NCI-H1048 (cell line): ENCODE measurements at regions not wholly inside any gene's neighbourhood (a gene's known extent, or its start where the extent isn't known, plus 50 kb on each side); places are given as distances from the start of the nearest gene placed in this dataset.
"Not testable (repeated sequence)": the region's sequence is repeated elsewhere in the genome, so short reads cannot be mapped to it uniquely, and the experiment has no call there.

ENCODE experiments used
- DNase-seq: peaks from one replicate; lab custom pipeline; 2025; lab: John Stamatoyannopoulos, UW

DNA sequence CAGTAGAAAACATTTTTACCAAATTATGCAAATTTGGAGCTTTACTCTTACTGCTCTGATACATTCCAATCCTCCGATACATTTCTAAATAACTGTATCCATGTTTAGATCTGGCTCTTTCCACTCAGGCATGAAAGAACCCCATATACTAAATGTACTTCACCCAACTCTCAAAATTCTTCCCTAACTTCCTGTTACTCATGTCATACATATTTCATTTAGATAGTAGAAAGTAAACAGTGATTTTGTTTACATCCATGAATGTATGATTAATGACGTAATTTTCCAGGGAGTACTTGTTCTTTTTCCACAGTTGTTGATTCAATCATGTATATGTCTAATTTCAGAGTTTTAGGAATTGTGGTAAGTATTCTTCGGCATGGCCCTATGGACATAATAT is 1426.5 kb upstream of the C9orf72 start:
- no peak for DNase-seq

DNA sequence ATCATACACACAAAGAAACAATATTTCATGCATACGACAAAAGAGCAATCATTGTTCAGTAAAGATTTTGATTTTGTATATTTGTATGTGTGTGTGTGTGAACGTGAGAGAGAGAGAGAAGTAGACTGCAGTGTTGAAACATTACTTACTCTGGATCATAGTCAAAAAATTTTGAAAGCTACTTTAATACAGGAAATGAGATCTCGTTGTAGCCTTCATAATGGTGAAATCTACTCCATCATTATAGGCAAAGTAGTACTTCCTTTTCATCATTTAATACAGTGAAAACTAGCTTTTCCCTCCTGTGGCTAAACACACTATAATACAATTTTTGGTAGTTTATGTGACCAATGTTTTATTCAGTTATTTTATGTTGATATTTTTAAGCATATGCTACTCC is 1427.7 kb upstream of the C9orf72 start:
- DNase-seq: no peak

DNA sequence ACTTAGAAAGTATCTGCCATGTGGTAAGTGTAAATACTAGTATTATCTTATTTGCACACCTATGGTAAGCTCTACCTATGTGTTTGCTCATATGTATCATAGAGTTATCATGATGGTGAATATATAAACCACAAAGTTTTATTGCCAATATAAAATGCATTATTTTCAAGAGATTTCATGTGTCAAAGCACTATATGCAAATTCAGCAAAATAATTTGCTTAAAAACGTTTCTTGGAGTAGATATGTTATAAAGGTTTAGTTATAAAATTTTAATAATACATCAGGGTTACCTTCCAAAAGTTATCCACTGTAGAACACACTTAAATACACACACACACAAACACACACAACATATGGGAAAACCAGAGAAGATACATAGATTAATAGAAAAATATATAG is 1431.7 kb upstream of the C9orf72 start:
- peak; percentile 0 for DNase-seq

DNA sequence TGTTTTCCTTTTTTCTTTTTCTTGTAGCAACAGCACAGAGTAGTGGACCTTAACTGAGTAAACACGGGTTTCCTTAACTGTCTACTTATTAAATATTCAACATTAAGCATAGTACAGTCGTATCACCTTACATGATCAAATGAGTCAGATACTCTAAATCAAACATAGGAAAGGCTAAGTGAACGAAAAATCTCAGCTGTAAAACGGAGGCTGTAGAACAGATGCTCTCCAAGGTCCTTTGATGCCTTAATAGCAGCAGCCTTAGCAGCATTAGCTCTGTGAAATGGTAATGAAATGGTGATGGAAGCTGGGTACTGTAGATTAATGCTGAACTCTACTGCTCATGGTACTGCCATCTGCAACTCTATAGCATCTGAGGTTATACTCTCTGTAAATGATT is 1433.3 kb upstream of the C9orf72 start:
- DNase-seq: no peak

DNA sequence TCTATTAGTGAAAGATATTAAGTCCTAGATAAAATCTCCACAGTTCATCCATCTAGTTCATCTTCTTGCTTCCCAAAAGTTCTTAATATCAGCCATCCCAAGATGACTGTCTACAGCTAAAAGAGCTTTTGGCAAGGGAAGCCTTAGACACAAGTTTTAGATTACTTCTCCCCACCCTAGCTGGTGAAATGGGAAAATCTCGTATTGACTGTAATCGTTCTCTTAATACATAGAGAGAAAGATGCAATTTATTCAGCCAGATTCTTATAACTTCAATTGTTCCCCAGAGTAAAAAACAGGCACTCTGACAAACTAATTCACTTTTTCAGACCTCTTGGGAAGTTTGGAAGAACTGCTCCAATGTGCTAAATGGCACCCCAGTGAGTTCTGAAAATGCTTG is 1439.6 kb upstream of the C9orf72 start:
- DNase-seq: no peak

DNA sequence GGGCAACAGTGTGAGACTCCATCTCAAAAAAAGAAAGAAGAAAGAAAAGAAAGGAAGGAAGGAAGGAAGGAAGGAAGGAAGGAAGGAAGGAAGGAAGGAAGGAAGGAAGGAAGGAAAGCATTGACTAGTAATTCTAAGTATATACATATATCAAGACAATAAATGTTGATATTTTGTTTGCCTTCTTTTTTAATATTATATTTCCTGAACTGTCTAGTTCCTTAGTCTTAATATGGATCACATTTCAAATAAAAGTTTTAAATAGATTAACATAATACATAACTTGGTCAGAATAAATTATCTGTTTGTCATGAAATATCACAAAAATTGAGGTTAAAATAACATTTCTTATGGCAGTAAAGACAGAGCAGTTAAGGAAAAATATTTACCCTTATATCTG is 1448.4 kb upstream of the C9orf72 start:
- DNase-seq: no peak

DNA sequence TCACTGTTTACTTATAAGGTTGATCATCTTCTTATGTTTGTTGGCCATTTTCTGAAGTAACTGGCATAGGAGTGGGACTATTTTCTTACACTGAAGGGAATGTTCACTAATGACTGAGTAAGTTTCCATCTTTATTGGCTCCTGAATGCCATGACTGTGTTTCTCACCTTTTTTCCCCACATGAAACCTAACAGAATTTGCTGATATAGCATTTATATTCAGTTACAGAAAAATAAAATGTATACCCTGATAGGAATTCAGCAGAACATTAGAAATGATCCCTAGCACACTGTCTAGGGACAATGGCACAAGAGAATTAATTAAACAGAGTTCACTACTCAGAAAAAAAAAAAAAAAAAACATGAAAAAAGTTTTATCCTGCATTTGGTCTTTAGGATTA is 1465.1 kb upstream of the C9orf72 start:
- DNase-seq: no peak

DNA sequence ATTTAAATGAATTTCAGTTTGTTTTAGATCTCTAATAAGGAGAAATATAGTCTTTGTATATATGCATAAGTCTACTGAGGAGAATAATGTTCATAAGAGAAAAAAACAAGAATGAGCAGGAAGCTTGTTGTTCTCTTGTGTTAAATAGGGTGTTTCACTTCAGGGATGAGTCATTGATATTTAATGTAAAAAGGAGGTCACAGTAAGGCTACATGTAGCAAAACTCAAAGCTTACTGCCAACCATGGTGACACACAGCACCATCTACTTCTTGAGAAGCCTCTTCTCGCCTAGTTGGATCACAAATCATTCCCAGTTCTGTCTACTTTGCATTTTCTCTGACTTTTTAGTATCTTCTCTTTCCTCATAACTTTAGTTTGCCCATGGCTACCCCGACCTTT is 1466.0 kb upstream of the C9orf72 start:
- no peak for DNase-seq

DNA sequence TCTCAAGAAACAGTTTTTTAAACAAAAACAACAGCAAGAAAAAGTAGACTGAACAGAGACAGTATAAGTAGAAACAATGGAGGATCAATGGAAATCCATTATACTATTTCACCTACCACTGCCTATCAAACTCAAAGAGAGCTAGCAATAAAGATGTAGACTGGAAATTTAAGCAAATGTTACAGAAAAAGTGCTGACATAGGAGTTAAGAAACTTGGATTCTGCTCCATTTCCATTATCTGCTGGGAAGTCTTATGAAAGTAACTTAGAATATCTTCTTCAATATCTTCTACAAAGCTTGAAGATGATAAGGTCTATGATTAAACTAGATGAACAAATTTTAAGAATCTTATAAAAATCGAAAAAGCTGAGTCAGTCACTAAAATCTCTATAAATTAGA is 1469.8 kb upstream of the C9orf72 start:
- DNase-seq: no peak

DNA sequence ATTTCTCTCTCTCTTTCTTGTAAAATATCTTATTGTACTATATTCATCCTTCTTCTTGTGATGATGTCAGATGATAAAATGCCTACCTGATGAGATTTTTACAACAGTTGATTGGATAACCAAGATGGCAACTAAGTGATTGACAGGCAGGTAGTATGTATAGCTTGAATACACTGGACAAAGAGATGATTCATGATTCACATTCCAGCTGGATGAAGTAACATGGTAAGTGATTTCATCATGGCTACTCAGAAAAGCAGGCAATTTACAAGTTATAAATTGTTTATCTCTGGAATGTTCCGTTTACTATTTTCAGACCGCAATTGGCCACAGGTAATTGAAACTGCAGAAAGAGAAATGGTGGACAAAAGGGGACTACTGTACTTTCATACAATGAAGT is 1471.7 kb upstream of the C9orf72 start:
- no peak for DNase-seq

DNA sequence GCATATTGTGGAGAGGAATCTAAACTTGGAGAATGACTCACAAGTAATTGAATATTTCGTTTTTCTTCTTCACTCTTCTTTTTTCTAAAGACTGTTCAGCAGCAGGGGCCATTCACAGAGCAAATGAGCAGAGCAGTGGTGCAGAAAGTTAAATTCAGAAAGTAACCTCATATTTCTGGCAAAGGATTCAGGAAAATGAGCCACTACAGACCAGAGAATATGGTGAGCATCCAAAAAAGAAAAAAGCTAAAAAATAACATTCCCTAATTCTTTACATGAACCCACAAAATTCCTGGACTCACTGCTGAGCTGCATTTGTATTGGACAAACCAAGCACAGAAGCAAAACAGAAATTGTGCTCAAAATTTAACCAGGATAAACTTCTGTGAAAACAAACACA is 1486.8 kb upstream of the C9orf72 start:
- no peak for DNase-seq

DNA sequence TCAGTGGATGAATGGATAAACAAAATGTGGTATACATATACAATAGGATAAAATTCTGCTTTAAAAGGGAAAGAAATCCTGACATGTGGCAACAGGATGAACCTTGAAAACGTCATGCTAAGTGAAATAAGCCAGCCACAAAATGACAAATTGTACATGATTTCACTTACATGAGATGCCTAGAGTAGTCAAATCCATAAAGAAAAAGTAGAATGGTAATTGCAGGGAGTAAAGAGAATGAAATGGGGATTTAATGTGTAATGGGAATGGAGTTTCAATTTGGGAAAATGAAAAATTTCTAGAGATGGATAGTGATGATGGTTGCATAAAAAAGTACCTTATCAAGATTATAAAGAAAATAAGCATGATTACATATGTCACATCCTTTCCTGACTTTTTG is 1489.2 kb upstream of the C9orf72 start:
- DNase-seq: no peak

DNA sequence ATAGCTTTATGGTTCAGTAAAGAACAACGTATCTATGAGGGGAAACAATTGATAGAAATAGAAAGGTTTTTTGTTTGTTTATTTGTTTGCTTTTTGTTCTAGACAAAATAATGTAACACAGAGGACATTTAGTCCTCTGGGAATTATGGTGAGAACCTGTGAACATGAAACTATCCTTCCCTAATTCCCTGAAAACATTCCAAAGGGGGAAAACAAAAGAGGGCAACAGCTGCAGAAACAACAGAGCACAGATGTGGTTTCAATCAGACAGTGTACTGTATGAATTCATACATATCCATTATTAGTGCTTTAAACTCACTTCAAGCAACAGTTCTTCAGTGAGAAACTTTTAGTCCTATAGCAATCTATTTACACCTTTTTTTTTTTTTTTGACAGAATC is 1489.8 kb upstream of the C9orf72 start:
- DNase-seq: no peak

DNA sequence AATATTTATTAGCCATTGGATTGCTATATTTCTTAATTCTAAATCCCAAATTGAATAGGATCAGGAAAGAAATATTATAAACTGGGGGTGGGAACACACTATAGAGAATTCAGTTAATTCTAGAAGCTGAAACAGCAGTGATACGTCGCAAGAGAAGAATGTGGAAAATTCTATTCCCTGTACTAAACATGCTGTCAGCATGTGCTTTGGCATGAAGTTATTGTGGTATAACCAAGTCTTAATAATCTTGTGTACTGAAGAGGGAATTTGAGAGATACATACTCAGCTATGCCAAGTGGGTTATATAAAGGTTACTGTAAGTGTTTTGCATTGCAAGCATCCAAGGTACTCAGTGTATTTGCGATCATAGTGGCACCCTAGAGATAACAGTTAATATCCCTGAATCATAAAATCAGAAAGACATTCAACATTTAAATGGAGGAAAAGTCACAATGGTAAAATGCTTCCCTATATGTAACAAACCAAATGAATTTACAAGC is 1492.9 kb upstream of the C9orf72 start:
- no peak for DNase-seq

DNA sequence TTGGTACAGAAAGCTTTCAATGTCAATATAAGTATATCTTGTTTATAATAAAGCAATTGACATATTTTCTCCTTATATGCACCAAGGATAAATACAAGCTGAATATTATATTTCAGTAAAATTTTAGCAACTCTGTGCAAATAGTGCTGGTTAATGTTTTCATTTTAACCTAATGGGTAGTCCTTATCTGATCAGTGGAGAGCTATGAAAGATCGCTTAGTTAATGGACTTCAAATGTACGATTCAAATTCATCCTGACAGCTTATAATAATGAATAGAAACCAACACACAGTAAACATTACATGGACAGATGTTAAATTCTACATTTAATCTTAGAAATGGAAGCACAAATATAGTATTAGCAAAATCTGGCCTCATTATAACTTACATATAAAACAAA is 1495.2 kb upstream of the C9orf72 start:
- no peak for DNase-seq

DNA sequence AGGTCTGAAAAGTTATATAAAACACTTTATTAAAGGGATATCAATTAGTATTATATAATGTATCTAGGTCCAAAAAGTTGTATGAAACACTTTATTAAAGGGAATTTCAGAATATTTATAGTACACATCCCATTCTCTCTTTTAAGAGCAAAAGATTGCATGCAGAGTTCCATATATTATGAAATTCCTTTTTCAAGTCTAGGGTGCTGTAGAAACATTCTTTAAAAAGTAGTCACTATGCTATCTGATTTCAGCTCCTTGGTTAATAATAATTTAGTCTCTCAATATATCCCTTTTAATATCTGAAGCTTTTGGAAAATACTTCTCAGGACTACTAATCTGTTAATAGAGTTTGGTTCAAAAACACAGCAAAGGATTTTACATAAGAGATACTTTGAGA is 1496.1 kb upstream of the C9orf72 start:
- no peak for DNase-seq

DNA sequence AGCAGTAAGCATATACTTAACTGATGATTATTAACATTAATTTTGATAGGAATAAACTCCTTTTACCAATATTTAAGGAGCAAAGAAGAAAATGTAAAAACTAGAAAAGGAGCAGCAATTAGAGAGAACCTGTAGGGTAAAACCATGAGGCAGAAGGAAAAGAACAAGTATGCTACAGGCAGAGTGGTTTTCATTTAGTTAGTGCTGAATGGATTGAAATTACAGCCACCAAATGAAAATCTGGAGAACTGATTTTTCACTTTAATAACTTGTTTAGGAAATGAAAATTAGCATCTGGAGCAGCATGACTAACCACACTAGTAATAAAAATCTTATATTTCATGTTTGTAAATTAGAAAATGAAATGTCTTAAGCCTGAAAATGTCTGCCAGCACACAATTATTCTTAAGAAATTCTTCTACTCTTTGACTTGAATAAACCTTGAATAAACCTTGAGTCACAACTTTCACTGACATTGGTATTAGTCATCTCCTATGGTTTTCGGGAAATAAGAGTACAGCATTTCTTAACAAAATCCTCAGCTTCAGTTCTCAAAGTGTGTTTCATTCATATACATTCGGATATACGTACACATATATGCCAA is 1504.9 kb upstream of the C9orf72 start:
- no peak for DNase-seq

DNA sequence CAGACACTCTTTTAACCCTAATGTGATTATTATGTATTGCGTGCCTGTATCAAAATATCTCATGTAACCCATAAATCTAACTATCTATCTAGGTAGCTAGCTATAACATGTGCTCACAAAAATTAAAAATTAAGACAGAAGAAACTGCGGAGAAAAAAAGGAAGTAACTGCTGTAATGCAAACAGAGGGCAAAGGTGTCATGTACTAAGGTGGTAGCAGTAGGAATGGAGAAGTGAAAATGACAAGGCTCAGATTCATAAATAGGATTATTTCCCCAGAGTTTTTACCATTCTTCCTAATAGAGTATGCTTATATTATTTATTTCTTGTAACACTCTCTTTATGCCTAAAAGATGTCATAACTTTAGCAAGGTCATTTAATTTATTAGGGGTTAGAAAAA is 1527.5 kb upstream of the C9orf72 start:
- DNase-seq: no peak

DNA sequence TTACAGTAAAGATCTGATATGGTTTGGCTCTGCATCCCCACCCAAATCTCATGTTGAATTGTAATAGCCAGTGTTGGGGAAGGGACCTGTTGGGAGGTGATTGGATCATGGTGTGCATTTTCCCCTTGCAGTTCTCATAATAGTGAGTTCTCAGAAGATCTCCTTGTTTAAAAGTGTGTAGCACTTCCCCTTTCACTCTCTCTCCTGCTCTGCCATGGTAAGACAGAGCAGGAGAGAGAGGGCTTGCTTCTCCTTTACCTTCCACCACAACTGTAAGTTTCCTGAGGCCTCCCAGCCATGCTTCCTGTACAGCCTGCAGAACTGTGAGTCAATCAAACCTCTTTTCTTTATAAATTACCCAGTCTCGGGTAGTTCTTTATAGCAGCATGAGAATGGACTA is 1530.9 kb upstream of the C9orf72 start:
- DNase-seq: not testable (repeated sequence)

DNA sequence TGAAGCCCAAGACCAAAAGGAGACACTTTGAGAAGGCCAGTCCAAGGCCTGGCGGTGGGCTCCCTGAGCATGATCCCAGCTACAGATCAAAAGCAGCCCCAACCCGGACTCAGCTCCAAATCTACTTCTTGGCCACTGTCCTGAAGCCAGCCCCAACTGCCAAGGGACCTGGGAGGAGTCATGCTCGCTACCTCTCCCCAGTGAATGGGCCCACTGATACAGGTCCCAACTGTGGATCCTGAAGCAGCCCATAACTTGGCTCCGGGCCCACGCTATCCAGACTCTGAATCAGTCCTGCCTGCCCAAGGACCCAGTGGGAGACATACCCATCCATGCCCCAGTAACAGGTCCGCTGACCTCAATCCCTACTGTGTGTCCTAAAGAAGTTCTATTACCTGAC is 1545.3 kb upstream of the C9orf72 start:
- DNase-seq: no peak

DNA sequence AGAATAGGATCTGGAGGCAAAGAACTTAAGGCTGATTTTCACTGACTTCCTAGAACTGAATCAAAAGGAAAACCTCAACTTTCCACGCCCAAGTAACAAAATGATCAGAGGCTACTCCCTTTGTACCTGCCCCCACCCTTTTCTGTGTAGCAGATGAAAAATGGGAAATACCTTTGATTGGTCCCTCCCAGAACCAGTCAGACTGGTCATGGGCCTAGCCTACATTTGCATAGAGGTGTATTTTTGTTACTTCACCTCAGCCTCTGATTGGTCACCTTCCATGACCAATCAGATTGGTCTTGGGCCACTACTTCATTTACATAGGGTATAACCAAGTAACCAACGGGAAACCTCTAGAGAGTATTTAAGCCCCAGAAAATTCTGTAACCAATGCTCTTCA is 1553.5 kb upstream of the C9orf72 start:
- no peak for DNase-seq

DNA sequence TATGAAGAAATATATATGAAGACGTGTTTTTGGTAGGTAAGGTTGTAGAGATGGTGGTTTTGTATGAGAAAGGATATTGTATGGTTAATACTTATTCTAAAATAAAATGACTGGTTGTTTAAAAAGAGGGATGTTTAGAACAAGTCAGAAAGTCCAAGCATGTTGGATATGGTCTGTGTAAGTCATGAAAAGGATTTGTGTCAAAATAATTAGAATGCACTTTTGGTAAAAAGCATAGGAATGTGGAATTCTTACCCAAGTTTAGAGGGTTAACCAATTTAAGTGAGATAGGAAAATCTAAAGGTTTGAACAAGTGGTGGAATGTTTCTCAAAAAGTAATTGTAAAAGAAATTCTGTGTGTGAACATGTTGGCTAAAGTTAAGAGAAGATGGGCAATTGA is 1556.5 kb upstream of the C9orf72 start:
- DNase-seq: no peak

DNA sequence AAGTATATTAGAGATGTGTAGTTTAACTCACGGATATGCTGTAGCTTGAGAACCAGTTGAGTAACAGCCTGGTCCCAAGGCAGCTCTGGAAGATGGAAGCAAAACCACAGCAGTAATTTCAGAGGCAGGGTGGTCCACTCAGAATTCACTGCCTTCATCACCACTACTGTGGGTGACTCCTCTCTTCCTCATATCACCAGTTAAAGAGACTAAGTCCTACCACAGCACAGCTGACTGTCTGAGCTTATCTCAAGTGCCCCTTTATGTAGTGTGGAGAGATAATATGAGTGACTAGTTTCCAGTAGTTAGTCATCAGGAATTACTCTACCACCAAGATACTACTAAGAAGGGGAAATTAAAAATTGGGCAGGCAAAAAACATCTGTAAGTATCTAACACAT is 1571.2 kb upstream of the C9orf72 start:
- no peak for DNase-seq

DNA sequence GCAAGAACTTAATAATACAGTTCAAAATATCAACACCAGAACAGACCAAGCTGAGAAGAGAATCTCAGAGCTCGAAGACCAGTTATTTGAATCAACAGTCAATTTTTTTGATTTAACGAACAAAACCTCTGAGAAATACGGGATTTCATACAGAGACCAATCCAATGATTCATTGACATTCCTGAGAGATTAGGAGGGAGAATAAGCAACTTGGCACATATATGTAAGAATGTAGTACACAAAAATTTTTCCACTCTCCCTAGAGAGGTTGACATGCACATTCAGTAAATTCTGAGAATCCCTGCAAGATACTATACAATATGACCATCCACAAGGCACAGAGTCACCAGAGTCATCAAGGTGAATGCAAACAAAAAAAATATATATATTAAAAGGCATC is 1577.3 kb upstream of the C9orf72 start:
- no peak for DNase-seq
